ENCODE measurements at regions not wholly inside any gene's neighbourhood (a gene's known extent, or its start where the extent isn't known, plus 50 kb on each side); places are given as distances from the start of the nearest gene placed in this dataset.
"Not testable (repeated sequence)": the region's sequence is repeated elsewhere in the genome, so short reads cannot be mapped to it uniquely, and the experiment has no call there.

DNA sequence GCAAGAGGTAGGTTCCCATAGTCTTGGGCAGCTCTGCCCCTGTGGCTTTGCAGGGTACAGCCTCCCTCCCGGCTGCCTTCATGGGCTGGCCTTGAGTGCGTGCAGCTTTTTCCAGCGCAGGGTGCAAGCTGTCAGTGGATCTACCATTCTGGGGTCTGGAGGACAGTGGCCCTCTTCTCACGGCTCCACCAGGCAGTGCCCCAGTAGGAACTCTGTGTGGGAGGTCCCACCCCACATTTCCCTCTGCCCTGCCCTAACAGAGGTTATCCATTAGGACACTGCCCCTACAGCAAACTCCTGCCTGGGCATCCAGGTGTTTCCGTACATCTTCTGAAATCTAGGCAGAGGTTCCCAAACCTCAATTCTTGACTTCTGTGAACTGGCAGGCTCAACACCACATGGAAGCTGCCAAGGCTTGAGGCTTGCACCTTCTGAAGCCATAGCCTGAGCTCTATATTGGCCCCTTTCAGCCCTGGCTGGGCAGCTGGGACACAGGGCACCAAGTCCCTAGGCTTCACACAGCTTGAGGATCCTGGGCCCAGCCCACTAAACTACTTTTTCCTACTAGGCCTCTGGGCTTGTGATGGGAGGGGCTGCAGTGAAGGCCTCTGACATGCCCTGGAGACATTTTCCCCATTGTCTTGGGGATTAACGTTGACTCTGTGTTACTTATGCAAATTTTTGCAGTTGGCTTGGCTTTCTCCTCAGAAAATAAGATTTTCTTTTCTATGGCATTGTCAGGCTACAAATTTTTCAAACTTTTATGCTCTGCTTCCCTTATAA, 482.7 kb downstream of the CNTN3 start:
- not testable (repeated sequence) for TF ChIP-seq POLR2AphosphoS5, POLR2A, TAF1 (IDR thresholded peaks at IDR 0.05; ENCODE audit: low read depth, low read length)

Data from GM12891 (cell line).